ENCODE measurements at regions not wholly inside any gene's neighbourhood (a gene's known extent, or its start where the extent isn't known, plus 50 kb on each side); places are given as distances from the start of the nearest gene placed in this dataset.

GRCh38 chr1:200247518-200247917, 162.3 kb downstream of the ZNF281 start:
- Histone ChIP-seq H3K27me3 (ENCODE audit: insufficient read depth, low read depth, low read length) (no peaks in the 10 kb centered on the region), H3K79me2 (replicated peaks; ENCODE audit: insufficient read depth, low read length) (no peaks in the 10 kb centered on the region), H2AFZ (ENCODE audit: low read depth, low read length) (no peak overlapping the region), H3K4me3 (ENCODE audit: low read length) (no peak overlapping the region), H3K27ac (ENCODE audit: low read length) (no peak overlapping the region), H4K20me1 (ENCODE audit: insufficient read depth) (no peaks in the 10 kb centered on the region), H3K9me2 (ENCODE audit: insufficient read depth, low read length) (no peaks in the 10 kb centered on the region), H3K9me3 (ENCODE audit: low read length) (no peaks in the 10 kb centered on the region), H3K9ac (ENCODE audit: low read length) (no peak overlapping the region), H3K36me3 (ENCODE audit: insufficient read depth, low read length) (no peaks in the 10 kb centered on the region), H3F3A (ENCODE audit: insufficient read depth, low read length, poor library complexity, severe bottlenecking) (no peaks in the 10 kb centered on the region), H3K4me2 (ENCODE audit: low read length) (no peak overlapping the region)
- TF ChIP-seq TAF1 (IDR thresholded peaks at IDR 0.05; ENCODE audit: low read depth): no peak
- TF ChIP-seq SMC3 (conservative IDR thresholded peaks at IDR 0.05; ENCODE audit: poor library complexity): no peak
- no peak for TF ChIP-seq REST (IDR thresholded peaks at IDR 0.05; ENCODE audit: borderline replicate concordance)
- TF ChIP-seq EP300 (conservative IDR thresholded peaks at IDR 0.05; ENCODE audit: poor library complexity, severe bottlenecking): no peak
- TF ChIP-seq MXI1 (conservative IDR thresholded peaks at IDR 0.05; ENCODE audit: poor library complexity, severe bottlenecking): no peak
- TF ChIP-seq RAD21 (conservative IDR thresholded peaks at IDR 0.05): no peak
- TF ChIP-seq EZH2 (IDR thresholded peaks at IDR 0.05; ENCODE audit: borderline replicate concordance, insufficient read depth, low read length, poor library complexity, severe bottlenecking): no peak
- TF ChIP-seq CTCF (IDR thresholded peaks at IDR 0.05; ENCODE audit: poor library complexity, severe bottlenecking): no peak
- no peak for TF ChIP-seq POLR2AphosphoS5 (IDR thresholded peaks at IDR 0.05)

GRCh38 chr1:200245473-200245872, 164.4 kb downstream of the ZNF281 start:
- Histone ChIP-seq H3K9me3 (ENCODE audit: low read length) (no peaks in the 10 kb centered on the region), H3K27me3 (ENCODE audit: insufficient read depth, low read depth, low read length) (peaks cover 6% of the 10 kb centered on the region), H2AFZ (ENCODE audit: low read depth, low read length) (no peak overlapping the region), H3K4me3 (ENCODE audit: low read length) (no peak overlapping the region), H3F3A (ENCODE audit: insufficient read depth, low read length, poor library complexity, severe bottlenecking) (no peaks in the 10 kb centered on the region), H4K20me1 (ENCODE audit: insufficient read depth) (no peaks in the 10 kb centered on the region), H3K9ac (ENCODE audit: low read length) (no peak overlapping the region), H3K36me3 (ENCODE audit: insufficient read depth, low read length) (no peaks in the 10 kb centered on the region), H3K79me2 (replicated peaks; ENCODE audit: insufficient read depth, low read length) (no peaks in the 10 kb centered on the region), H3K4me2 (ENCODE audit: low read length) (no peak overlapping the region), H3K27ac (ENCODE audit: low read length) (no peak overlapping the region), H3K9me2 (ENCODE audit: insufficient read depth, low read length) (no peaks in the 10 kb centered on the region)
- TF ChIP-seq RAD21 (conservative IDR thresholded peaks at IDR 0.05) (no peak), SMC3 (conservative IDR thresholded peaks at IDR 0.05; ENCODE audit: poor library complexity) (no peak), POLR2AphosphoS5 (IDR thresholded peaks at IDR 0.05) (no peak), EZH2 (IDR thresholded peaks at IDR 0.05; ENCODE audit: borderline replicate concordance, insufficient read depth, low read length, poor library complexity, severe bottlenecking) (no peak), REST (IDR thresholded peaks at IDR 0.05; ENCODE audit: borderline replicate concordance) (no peak), MXI1 (conservative IDR thresholded peaks at IDR 0.05; ENCODE audit: poor library complexity, severe bottlenecking) (no peak), CTCF (IDR thresholded peaks at IDR 0.05; ENCODE audit: poor library complexity, severe bottlenecking) (no peak), EP300 (conservative IDR thresholded peaks at IDR 0.05; ENCODE audit: poor library complexity, severe bottlenecking) (no peak), TAF1 (IDR thresholded peaks at IDR 0.05; ENCODE audit: low read depth) (no peak)

Data from neural cell (in vitro differentiated cells).